ENCODE measurements at regions not wholly inside any gene's neighbourhood (a gene's known extent, or its start where the extent isn't known, plus 50 kb on each side); places are given as distances from the start of the nearest gene placed in this dataset.
"Not testable (repeated sequence)": the region's sequence is repeated elsewhere in the genome, so short reads cannot be mapped to it uniquely, and the experiment has no call there.

- Mint-ChIP-seq H3K27me3 (ENCODE audit: low read depth) (no peaks in the 10 kb centered on the region), H3K4me1 (ENCODE audit: low read depth) (no peaks in the 10 kb centered on the region), H3K27ac (ENCODE audit: unreplicated experiment) (no peak overlapping the region), H3K4me3 (ENCODE audit: unreplicated experiment) (no peak overlapping the region), H3K9me3 (ENCODE audit: low read depth) (peaks cover 18% of the 10 kb centered on the region), H3K36me3 (ENCODE audit: low read depth) (no peaks in the 10 kb centered on the region)
- DNase-seq (ENCODE audit: low spot score) = no peak
- TF ChIP-seq CTCF (IDR thresholded peaks at IDR 0.05) = no peak
Measured at GRCh38 chr6:49220293-49220692, 242.8 kb downstream of the MMUT start.

- H3K27me3 Mint-ChIP-seq (ENCODE audit: low read depth) = peaks cover 7% of the 10 kb centered on the region
- DNase-seq (ENCODE audit: low spot score) = no peak
- no peaks in the 10 kb centered on the region for H3K36me3 Mint-ChIP-seq (ENCODE audit: low read depth)
- no peak for TF ChIP-seq CTCF (IDR thresholded peaks at IDR 0.05)
- no peak overlapping the region for H3K4me3 Mint-ChIP-seq (ENCODE audit: unreplicated experiment)
- H3K27ac Mint-ChIP-seq (ENCODE audit: unreplicated experiment) = no peak overlapping the region
- no peaks in the 10 kb centered on the region for H3K9me3 Mint-ChIP-seq (ENCODE audit: low read depth)
- no peaks in the 10 kb centered on the region for H3K4me1 Mint-ChIP-seq (ENCODE audit: low read depth)
Measured at GRCh38 chr6:49205526-49205925, 257.5 kb downstream of the MMUT start.

- H3K27me3 Mint-ChIP-seq (ENCODE audit: low read depth) = peaks cover 3% of the 10 kb centered on the region
- H3K4me1 Mint-ChIP-seq (ENCODE audit: low read depth) = no peaks in the 10 kb centered on the region
- no peak overlapping the region for H3K27ac Mint-ChIP-seq (ENCODE audit: unreplicated experiment)
- H3K36me3 Mint-ChIP-seq (ENCODE audit: low read depth) = no peaks in the 10 kb centered on the region
- TF ChIP-seq CTCF (IDR thresholded peaks at IDR 0.05) = no peak
- no peak overlapping the region for H3K4me3 Mint-ChIP-seq (ENCODE audit: unreplicated experiment)
- DNase-seq (ENCODE audit: low spot score) = no peak
- H3K9me3 Mint-ChIP-seq (ENCODE audit: low read depth) = no peaks in the 10 kb centered on the region
Measured at GRCh38 chr6:49202924-49203536, 260.0 kb downstream of the MMUT start.

- TF ChIP-seq CTCF (IDR thresholded peaks at IDR 0.05) = no peak
- no peak overlapping the region for H3K4me3 Mint-ChIP-seq (ENCODE audit: unreplicated experiment)
- DNase-seq (ENCODE audit: low spot score) = no peak
- H3K36me3 Mint-ChIP-seq (ENCODE audit: low read depth) = no peaks in the 10 kb centered on the region
- peaks cover 4% of the 10 kb centered on the region for H3K27me3 Mint-ChIP-seq (ENCODE audit: low read depth)
- H3K9me3 Mint-ChIP-seq (ENCODE audit: low read depth) = no peaks in the 10 kb centered on the region
- H3K4me1 Mint-ChIP-seq (ENCODE audit: low read depth) = no peaks in the 10 kb centered on the region
- H3K27ac Mint-ChIP-seq (ENCODE audit: unreplicated experiment) = no peak overlapping the region
Measured at GRCh38 chr6:49198015-49198414, 265.0 kb downstream of the MMUT start.

GRCh38 chr6:49162379-49162778, 300.7 kb downstream of the MMUT start:
- not testable (repeated sequence) for H3K27ac Mint-ChIP-seq (ENCODE audit: unreplicated experiment); H3K27me3 Mint-ChIP-seq (ENCODE audit: low read depth); H3K4me3 Mint-ChIP-seq (ENCODE audit: unreplicated experiment); H3K36me3 Mint-ChIP-seq (ENCODE audit: low read depth); H3K4me1 Mint-ChIP-seq (ENCODE audit: low read depth); H3K9me3 Mint-ChIP-seq (ENCODE audit: low read depth); DNase-seq (ENCODE audit: low spot score)

GRCh38 chr6:49155316-49155715, 307.7 kb downstream of the MMUT start:
- Mint-ChIP-seq H3K27ac (ENCODE audit: unreplicated experiment) (no peak overlapping the region), H3K36me3 (ENCODE audit: low read depth) (no peaks in the 10 kb centered on the region), H3K4me3 (ENCODE audit: unreplicated experiment) (no peak overlapping the region), H3K4me1 (ENCODE audit: low read depth) (peaks cover 6% of the 10 kb centered on the region), H3K27me3 (ENCODE audit: low read depth) (peaks cover 3% of the 10 kb centered on the region), H3K9me3 (ENCODE audit: low read depth) (peaks cover 2% of the 10 kb centered on the region)
- DNase-seq (ENCODE audit: low spot score) = no peak
- no peak for TF ChIP-seq CTCF (IDR thresholded peaks at IDR 0.05)

All from chondrocyte (in vitro differentiated cells).